ENCODE measurements at regions not wholly inside any gene's neighbourhood (a gene's known extent, or its start where the extent isn't known, plus 50 kb on each side); places are given as distances from the start of the nearest gene placed in this dataset.

DNA sequence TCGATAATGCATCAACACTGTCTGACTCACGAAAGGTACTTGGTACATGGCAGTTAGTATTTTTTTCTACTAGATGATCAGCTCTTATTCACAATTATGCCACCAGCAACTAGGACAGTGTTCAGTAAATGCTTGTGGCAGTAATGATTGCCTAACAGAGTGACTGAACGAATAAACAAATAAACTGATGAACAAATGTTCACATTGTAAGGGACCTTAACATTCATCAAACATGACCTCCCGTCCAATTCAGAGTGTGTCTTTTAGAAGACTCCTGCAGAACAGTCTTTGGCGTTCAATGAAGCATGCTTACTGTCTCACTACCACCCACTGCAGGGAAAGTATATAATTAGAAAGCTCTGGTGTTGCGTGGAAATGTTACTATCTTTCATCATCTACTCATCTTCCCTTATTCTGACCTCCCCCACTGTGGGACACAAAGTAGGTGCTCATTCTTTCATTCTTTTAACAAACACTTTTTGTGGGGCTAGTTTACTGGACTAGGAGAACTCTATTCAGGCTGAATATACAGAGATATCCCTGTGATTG, 319.3 kb downstream of the RAB28 start:
- DNase-seq (ENCODE audit: low read depth, low spot score): no peak
- no peak overlapping the region for H3K9ac ChIP-seq (ENCODE audit: insufficient read length, low read depth)
- H3K9me3 ChIP-seq (ENCODE audit: insufficient read depth, low read length): no peaks in the 10 kb centered on the region
- H3K4me3 ChIP-seq (ENCODE audit: insufficient read length, low read depth): no peak overlapping the region
- no peaks in the 10 kb centered on the region for H3K36me3 ChIP-seq (ENCODE audit: insufficient read depth, insufficient read length, low read length)
- TF ChIP-seq ZNF274 (IDR thresholded peaks at IDR 0.05; ENCODE audit: low read depth, low read length) (no peak), YY1 (IDR thresholded peaks at IDR 0.05; ENCODE audit: insufficient read depth, insufficient read length) (no peak), SUZ12 (IDR thresholded peaks at IDR 0.05; ENCODE audit: extremely low read depth, insufficient read depth, insufficient read length) (no peak)
- H3K4me1 ChIP-seq (ENCODE audit: insufficient read depth, insufficient read length): no peaks in the 10 kb centered on the region
- no peaks in the 10 kb centered on the region for H3K27me3 ChIP-seq (ENCODE audit: insufficient read depth, insufficient read length)

DNA sequence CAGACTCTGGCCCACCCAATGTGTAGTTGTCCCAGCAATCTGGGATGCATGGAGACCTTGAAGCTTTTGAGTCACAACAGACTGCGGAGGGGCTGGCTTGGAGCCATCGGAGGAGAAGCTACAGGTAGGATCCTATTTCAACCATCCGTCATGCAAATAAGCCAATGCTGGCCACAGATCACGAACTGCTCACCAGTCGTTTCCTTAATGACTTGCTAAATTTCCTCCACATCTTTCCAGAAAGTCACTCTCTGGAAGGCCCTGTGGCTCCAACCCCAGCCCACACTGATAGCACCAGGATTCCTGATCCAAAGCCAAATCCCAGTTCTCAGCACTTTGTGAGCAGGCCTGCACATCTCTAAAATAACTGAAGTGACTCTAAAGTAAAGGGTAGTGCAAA, 321.3 kb downstream of the RAB28 start:
- no peak for DNase-seq (ENCODE audit: low read depth, low spot score)
- Histone ChIP-seq H3K36me3 (ENCODE audit: insufficient read depth, insufficient read length, low read length) (no peaks in the 10 kb centered on the region), H3K9ac (ENCODE audit: insufficient read length, low read depth) (no peak overlapping the region), H3K4me3 (ENCODE audit: insufficient read length, low read depth) (no peak overlapping the region), H3K27me3 (ENCODE audit: insufficient read depth, insufficient read length) (no peaks in the 10 kb centered on the region), H3K4me1 (ENCODE audit: insufficient read depth, insufficient read length) (no peaks in the 10 kb centered on the region), H3K9me3 (ENCODE audit: insufficient read depth, low read length) (no peaks in the 10 kb centered on the region)
- TF ChIP-seq SUZ12 (IDR thresholded peaks at IDR 0.05; ENCODE audit: extremely low read depth, insufficient read depth, insufficient read length): no peak
- no peak for TF ChIP-seq ZNF274 (IDR thresholded peaks at IDR 0.05; ENCODE audit: low read depth, low read length)
- no peak for TF ChIP-seq YY1 (IDR thresholded peaks at IDR 0.05; ENCODE audit: insufficient read depth, insufficient read length)

DNA sequence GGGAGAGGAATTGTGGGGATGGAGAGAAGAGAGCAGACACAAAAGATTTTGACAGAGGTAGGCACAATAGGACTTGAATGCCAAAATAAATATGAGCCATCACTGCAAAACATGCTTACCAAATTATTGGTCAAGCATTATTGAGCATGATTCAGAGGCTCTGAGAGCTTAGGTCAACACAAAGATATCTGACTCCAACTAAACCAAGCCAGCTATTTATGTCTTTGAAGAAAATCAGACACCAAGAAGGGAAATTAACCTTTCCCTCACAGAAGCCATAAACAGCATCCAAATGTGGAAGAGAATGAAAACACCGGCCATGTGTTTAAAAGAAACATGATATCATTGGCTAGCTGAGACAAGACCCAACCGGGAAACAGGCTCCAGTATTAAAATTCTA, 323.2 kb downstream of the RAB28 start:
- Histone ChIP-seq H3K4me3 (ENCODE audit: insufficient read length, low read depth) (no peak overlapping the region), H3K27me3 (ENCODE audit: insufficient read depth, insufficient read length) (no peaks in the 10 kb centered on the region), H3K4me1 (ENCODE audit: insufficient read depth, insufficient read length) (no peaks in the 10 kb centered on the region), H3K36me3 (ENCODE audit: insufficient read depth, insufficient read length, low read length) (no peaks in the 10 kb centered on the region), H3K9me3 (ENCODE audit: insufficient read depth, low read length) (no peaks in the 10 kb centered on the region), H3K9ac (ENCODE audit: insufficient read length, low read depth) (no peak overlapping the region)
- DNase-seq (ENCODE audit: low read depth, low spot score): no peak
- no peak for TF ChIP-seq YY1 (IDR thresholded peaks at IDR 0.05; ENCODE audit: insufficient read depth, insufficient read length)
- no peak for TF ChIP-seq ZNF274 (IDR thresholded peaks at IDR 0.05; ENCODE audit: low read depth, low read length)
- TF ChIP-seq SUZ12 (IDR thresholded peaks at IDR 0.05; ENCODE audit: extremely low read depth, insufficient read depth, insufficient read length): no peak

DNA sequence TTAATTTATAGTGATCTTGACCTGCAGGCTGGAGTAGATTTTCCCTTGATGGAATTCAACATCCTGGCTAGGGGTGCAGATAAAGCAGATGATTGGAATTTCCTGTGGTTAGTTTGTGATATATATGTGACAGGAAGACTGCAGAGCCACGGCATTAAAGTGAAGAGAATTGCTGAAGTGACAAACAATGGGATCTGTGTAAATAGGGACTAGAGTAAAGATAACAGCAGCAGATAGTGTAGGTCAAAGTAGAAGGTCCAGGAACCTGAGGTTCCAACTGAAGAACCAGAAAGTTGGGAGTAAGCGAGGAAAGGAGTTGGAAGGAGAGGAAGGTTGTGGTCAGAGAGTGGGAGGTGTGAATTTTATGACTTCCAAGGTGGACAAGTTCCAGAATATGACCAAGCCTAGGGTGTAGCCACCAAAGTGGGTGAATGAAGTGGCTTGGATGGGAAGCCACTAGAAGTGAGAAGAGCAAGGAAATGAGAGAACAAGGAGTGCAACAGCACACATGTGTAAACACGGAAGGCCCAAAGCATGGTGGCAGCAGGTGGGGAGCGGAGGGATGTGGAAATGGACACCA, 325.0 kb downstream of the RAB28 start:
- no peak for DNase-seq (ENCODE audit: low read depth, low spot score)
- H3K4me1 ChIP-seq (ENCODE audit: insufficient read depth, insufficient read length): no peaks in the 10 kb centered on the region
- TF ChIP-seq YY1 (IDR thresholded peaks at IDR 0.05; ENCODE audit: insufficient read depth, insufficient read length): no peak
- no peak for TF ChIP-seq SUZ12 (IDR thresholded peaks at IDR 0.05; ENCODE audit: extremely low read depth, insufficient read depth, insufficient read length)
- no peak for TF ChIP-seq ZNF274 (IDR thresholded peaks at IDR 0.05; ENCODE audit: low read depth, low read length)
- H3K36me3 ChIP-seq (ENCODE audit: insufficient read depth, insufficient read length, low read length): no peaks in the 10 kb centered on the region
- no peak overlapping the region for H3K9ac ChIP-seq (ENCODE audit: insufficient read length, low read depth)
- no peak overlapping the region for H3K4me3 ChIP-seq (ENCODE audit: insufficient read length, low read depth)
- H3K9me3 ChIP-seq (ENCODE audit: insufficient read depth, low read length): no peaks in the 10 kb centered on the region
- no peaks in the 10 kb centered on the region for H3K27me3 ChIP-seq (ENCODE audit: insufficient read depth, insufficient read length)

DNA sequence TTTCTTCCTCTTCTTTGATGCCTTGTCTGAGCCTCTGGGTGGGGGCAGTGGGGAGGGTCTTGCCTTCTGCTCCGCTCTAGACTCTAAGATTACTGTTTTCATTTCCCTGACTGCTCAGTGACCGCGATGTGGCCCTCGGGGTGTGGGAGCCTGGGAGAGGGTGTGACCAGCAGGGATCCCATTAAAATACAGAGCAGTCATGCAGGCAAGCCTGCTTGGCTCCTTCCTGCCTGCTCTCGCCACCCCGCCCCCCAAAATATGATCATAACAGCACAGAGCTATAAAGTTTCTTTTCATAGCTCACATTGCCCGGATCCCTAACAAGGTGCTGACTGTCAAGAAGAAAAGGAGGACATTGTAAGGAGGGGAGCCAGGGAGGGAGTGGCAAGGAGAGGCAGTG, 332.9 kb downstream of the RAB28 start:
- DNase-seq (ENCODE audit: low read depth, low spot score): no peak
- TF ChIP-seq YY1 (IDR thresholded peaks at IDR 0.05; ENCODE audit: insufficient read depth, insufficient read length) (no peak), ZNF274 (IDR thresholded peaks at IDR 0.05; ENCODE audit: low read depth, low read length) (no peak), SUZ12 (IDR thresholded peaks at IDR 0.05; ENCODE audit: extremely low read depth, insufficient read depth, insufficient read length) (no peak)

DNA sequence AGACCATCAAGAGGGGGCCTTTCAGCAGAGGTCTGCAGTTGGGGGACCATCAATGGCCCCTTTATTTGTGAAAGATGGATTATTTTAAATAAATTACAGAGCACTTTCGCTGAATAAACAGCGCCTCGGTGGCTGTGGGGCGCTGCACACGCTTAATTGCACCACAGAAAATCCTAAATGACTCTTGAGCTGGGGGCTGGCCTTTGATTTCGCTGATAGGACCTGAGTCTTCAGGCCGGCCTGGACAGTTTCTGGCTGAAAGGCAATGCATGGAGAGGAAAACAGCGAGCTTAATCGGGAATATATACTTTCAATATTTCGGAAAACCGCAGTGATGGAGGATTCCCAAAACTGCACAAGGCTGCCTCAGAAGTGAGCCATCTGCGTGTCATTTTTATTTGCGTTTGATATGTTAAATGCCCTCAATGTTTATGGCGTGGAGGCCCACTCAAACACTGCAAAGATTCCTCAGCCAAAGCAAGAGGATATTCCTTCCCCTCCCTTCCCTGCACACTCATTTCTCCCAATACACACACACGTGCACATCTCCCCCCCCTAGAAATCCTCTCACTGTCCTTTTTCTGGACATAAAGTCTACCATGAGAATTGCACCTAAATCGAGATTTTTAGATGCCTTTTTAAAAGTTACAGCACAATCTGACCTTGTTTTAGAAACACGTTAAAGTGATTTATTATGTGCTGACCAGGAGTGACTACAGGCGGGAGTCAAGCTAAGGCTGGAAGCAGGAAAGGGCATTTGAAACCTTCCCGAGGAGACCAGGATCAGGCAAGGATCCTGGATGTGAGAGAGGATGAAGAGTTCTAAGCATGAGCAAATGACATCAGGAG, 340.7 kb downstream of the RAB28 start:
- H3K36me3 ChIP-seq (ENCODE audit: insufficient read depth, insufficient read length, low read length): no peaks in the 10 kb centered on the region
- no peak for DNase-seq (ENCODE audit: low read depth, low spot score)
- no peak for TF ChIP-seq ZNF274 (IDR thresholded peaks at IDR 0.05; ENCODE audit: low read depth, low read length)
- no peaks in the 10 kb centered on the region for H3K4me1 ChIP-seq (ENCODE audit: insufficient read depth, insufficient read length)
- no peaks in the 10 kb centered on the region for H3K9me3 ChIP-seq (ENCODE audit: insufficient read depth, low read length)
- H3K4me3 ChIP-seq (ENCODE audit: insufficient read length, low read depth): no peak overlapping the region
- H3K9ac ChIP-seq (ENCODE audit: insufficient read length, low read depth): no peak overlapping the region
- no peaks in the 10 kb centered on the region for H3K27me3 ChIP-seq (ENCODE audit: insufficient read depth, insufficient read length)

More for the DNA sequence above, 332.9 kb downstream of the RAB28 start:
- H3K9me3 ChIP-seq (ENCODE audit: insufficient read depth, low read length): no peaks in the 10 kb centered on the region
- no peak overlapping the region for H3K4me3 ChIP-seq (ENCODE audit: insufficient read length, low read depth)
- H3K9ac ChIP-seq (ENCODE audit: insufficient read length, low read depth): no peak overlapping the region
- H3K36me3 ChIP-seq (ENCODE audit: insufficient read depth, insufficient read length, low read length): no peaks in the 10 kb centered on the region
- no peaks in the 10 kb centered on the region for H3K4me1 ChIP-seq (ENCODE audit: insufficient read depth, insufficient read length)
- H3K27me3 ChIP-seq (ENCODE audit: insufficient read depth, insufficient read length): no peaks in the 10 kb centered on the region

DNA sequence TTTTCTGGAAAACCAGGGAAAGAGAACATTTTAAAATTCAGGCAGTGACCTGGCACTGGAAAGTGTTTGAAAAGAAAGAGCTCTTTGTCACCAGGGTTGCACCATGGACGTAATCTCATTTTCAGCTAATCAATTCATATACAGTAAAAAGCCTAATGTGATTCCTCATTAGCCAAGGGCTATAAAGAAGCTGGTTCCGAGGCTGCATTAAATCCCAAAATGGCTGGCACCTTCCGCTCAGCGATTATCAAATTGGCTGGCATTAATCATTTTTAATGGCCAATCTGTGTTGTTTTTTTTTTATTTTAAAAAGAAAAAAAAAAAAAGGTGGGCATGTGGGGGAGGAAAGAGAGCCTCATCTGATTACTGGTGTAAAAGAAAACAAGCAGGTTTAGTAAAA, 341.4 kb downstream of the RAB28 start:
- Histone ChIP-seq H3K27me3 (ENCODE audit: insufficient read depth, insufficient read length) (no peaks in the 10 kb centered on the region), H3K9ac (ENCODE audit: insufficient read length, low read depth) (no peak overlapping the region), H3K4me1 (ENCODE audit: insufficient read depth, insufficient read length) (no peaks in the 10 kb centered on the region), H3K36me3 (ENCODE audit: insufficient read depth, insufficient read length, low read length) (no peaks in the 10 kb centered on the region), H3K9me3 (ENCODE audit: insufficient read depth, low read length) (no peaks in the 10 kb centered on the region), H3K4me3 (ENCODE audit: insufficient read length, low read depth) (no peak overlapping the region)
- no peak for TF ChIP-seq SUZ12 (IDR thresholded peaks at IDR 0.05; ENCODE audit: extremely low read depth, insufficient read depth, insufficient read length)
- no peak for TF ChIP-seq YY1 (IDR thresholded peaks at IDR 0.05; ENCODE audit: insufficient read depth, insufficient read length)
- TF ChIP-seq ZNF274 (IDR thresholded peaks at IDR 0.05; ENCODE audit: low read depth, low read length): no peak
- no peak for DNase-seq (ENCODE audit: low read depth, low spot score)

Data from NT2/D1 (cell line).